Body of pancreas (tissue), 4 donors: ENCODE measurements at regions not wholly inside any gene's neighbourhood (a gene's known extent, or its start where the extent isn't known, plus 50 kb on each side); places are given as distances from the start of the nearest gene placed in this dataset.

ENCODE experiments used
- ATAC-seq: fragments of 150-250 bp; one replicate; pipeline ENCODE4 v1.9.1; 2016
- DNase-seq, 4 donors: peaks; one replicate each; pipeline ENCODE4 v3.0.0-alpha.2; 2019
- H3K27ac ChIP-seq, 4 donors: fragments of 200-600 bp; sonication (generic); 1 replicate in 3 of 4; 2 replicates in 1 of 4; pipeline versions ENCODE4 v1.5.1 to v1.6.1; 2016 to 2019; ENCODE audit warnings: mild to moderate bottlenecking in 1 of 4, mixed read lengths in 1 of 4, moderate library complexity in 1 of 4
- H3K27me3 ChIP-seq, 2 donors: fragments of 200-600 bp; sonication (generic); one replicate each; pipeline ENCODE4 v1.6.0; 2016; ENCODE audit warnings: mild to moderate bottlenecking in 1 of 2
- H3K36me3 ChIP-seq, 2 donors: fragments of 200-600 bp; sonication (generic); replicated peaks in 1 of 2; 2 replicates each; pipeline ENCODE4 v1.5.1; 2016; ENCODE audit warnings: low read depth in 2 of 2; ENCODE audit not compliant: insufficient read depth in 1 of 2
- H3K4me1 ChIP-seq: fragments of 200-600 bp; sonication (generic); one replicate; pipeline ENCODE4 v1.6.0; 2016
- H3K4me3 ChIP-seq, 2 donors: fragments of 200-600 bp; sonication (generic); 1 replicate in 1 of 2; 2 replicates in 1 of 2; pipeline ENCODE4 v1.5.1; 2016 to 2019
- H3K9me3 ChIP-seq, 3 donors: fragments of 200-600 bp; sonication (generic); 1 replicate in 2 of 3; 2 replicates in 1 of 3; pipeline ENCODE4 v1.5.1; 2016
- CTCF ChIP-seq, 7 experiments: fragments of 450-650 bp in 4 of 7; fragments of 200-600 bp in 3 of 7; sonication (generic) in 3 of 7; IDR thresholded peaks; one replicate each; pipeline ENCODE4 v1.5.1; 2016 to 2019; ENCODE audit warnings: antibody characterized with exemption in 7 of 7
- POLR2A ChIP-seq, 3 donors: fragments of 450-650 bp; IDR thresholded peaks; one replicate each; pipeline ENCODE4 v1.6.1; 2016; ENCODE audit warnings: antibody characterized with exemption in 3 of 3, mild to moderate bottlenecking in 2 of 3
- WGBS, 2 donors: methylation state at CpG; one replicate each; pipeline ENCODE4 v1.1.5; 2017; 5-methylcytosine and 5-hydroxymethylcytosine counted together
- intact Hi-C: fragments of 100-400 bp; cut with DNase I; formaldehyde crosslinking; loops from one replicate; pipeline ENCODE4 v1.15.1; 2023

- Histone ChIP-seq H3K27me3 (no peaks in the 10 kb centered on the region), H3K4me1 (no peaks in the 10 kb centered on the region), H3K36me3 (no peaks in the 10 kb centered on the region), H3K9me3 (no peaks in the 10 kb centered on the region), H3K27ac (no peak overlapping the region), H3K4me3 (no peak overlapping the region)
- TF ChIP-seq CTCF (IDR thresholded peaks at IDR 0.05) (no peak), POLR2A (IDR thresholded peaks at IDR 0.05) (no peak)
- ATAC-seq, result no peak
- WGBS, 2 donors, result 0% methylated on average over 1 of the region's 1 CpG
- no peak for DNase-seq
- intact Hi-C loops, result no loop called here
Observed at GRCh38 chr6:115612216-115612615, 448.5 kb downstream of the FRK start.

- H3K4me3 ChIP-seq, result no peak overlapping the region
- WGBS, 2 donors, result 57 to 65% methylated on average over 5 of the region's 5 CpGs
- TF ChIP-seq POLR2A (IDR thresholded peaks at IDR 0.05), result no peak
- no peak for TF ChIP-seq CTCF (IDR thresholded peaks at IDR 0.05)
- no peaks in the 10 kb centered on the region for H3K36me3 ChIP-seq
- intact Hi-C loops, result no loop called here
- no peaks in the 10 kb centered on the region for H3K27me3 ChIP-seq
- H3K9me3 ChIP-seq, result no peaks in the 10 kb centered on the region
- DNase-seq, result no peak
- H3K27ac ChIP-seq, result no peak overlapping the region
- no peak for ATAC-seq
- H3K4me1 ChIP-seq, result no peaks in the 10 kb centered on the region
Observed at GRCh38 chr6:115610696-115611095, 450.0 kb downstream of the FRK start.

GRCh38 chr6:115609111-115609510 is 451.6 kb downstream of the FRK start:
- DNase-seq, result no peak
- no peak overlapping the region for H3K27ac ChIP-seq
- no peak for ATAC-seq
- intact Hi-C loops, result no loop called here
- no peak overlapping the region for H3K4me3 ChIP-seq
- no peaks in the 10 kb centered on the region for H3K27me3 ChIP-seq
- no peaks in the 10 kb centered on the region for H3K36me3 ChIP-seq
- 67 to 71% methylated on average over 4 of the region's 4 CpGs for WGBS, 2 donors
- TF ChIP-seq CTCF (IDR thresholded peaks at IDR 0.05), result no peak
- H3K4me1 ChIP-seq, result no peaks in the 10 kb centered on the region
- H3K9me3 ChIP-seq, result no peaks in the 10 kb centered on the region

GRCh38 chr6:115602466-115602865 is 458.2 kb downstream of the FRK start:
- Histone ChIP-seq H3K27ac (no peak overlapping the region), H3K9me3 (no peaks in the 10 kb centered on the region), H3K4me3 (no peak overlapping the region), H3K4me1 (no peaks in the 10 kb centered on the region), H3K27me3 (no peaks in the 10 kb centered on the region), H3K36me3 (no peaks in the 10 kb centered on the region)
- TF ChIP-seq CTCF (IDR thresholded peaks at IDR 0.05) (no peak), POLR2A (IDR thresholded peaks at IDR 0.05) (no peak)
- DNase-seq (no peak), ATAC-seq (no peak)
- intact Hi-C loops, result no loop called here
- WGBS, 2 donors, result 52 to 68% methylated on average over 3 of the region's 3 CpGs

GRCh38 chr6:115601509-115601908 is 459.2 kb downstream of the FRK start:
- WGBS, 2 donors, result 63 to 69% methylated on average over 2 of the region's 2 CpGs
- no peaks in the 10 kb centered on the region for H3K4me1 ChIP-seq

More at GRCh38 chr6:115601509-115601908, 459.2 kb downstream of the FRK start:
- ATAC-seq (no peak), DNase-seq (no peak)
- no peak overlapping the region for H3K27ac ChIP-seq
- TF ChIP-seq CTCF (IDR thresholded peaks at IDR 0.05) (no peak), POLR2A (IDR thresholded peaks at IDR 0.05) (no peak)
- no peaks in the 10 kb centered on the region for H3K27me3 ChIP-seq
- intact Hi-C loops, result no loop called here
- H3K36me3 ChIP-seq, result no peaks in the 10 kb centered on the region
- H3K9me3 ChIP-seq, result no peaks in the 10 kb centered on the region
- no peak overlapping the region for H3K4me3 ChIP-seq
